Spleen (tissue), 7 donors: ENCODE measurements at regions not wholly inside any gene's neighbourhood (a gene's known extent, or its start where the extent isn't known, plus 50 kb on each side); places are given as distances from the start of the nearest gene placed in this dataset.

Experiments
- POLR2A ChIP-seq, 3 donors: fragments of 450-650 bp; IDR thresholded peaks; one replicate each; pipeline ENCODE4 v1.5.1; 2017; ENCODE audit warnings: antibody characterized with exemption in 3 of 3, mild to moderate bottlenecking in 1 of 3
- POLR2AphosphoS5 ChIP-seq, 3 donors: sonication (generic); formaldehyde crosslinking; IDR thresholded peaks; one replicate each; pipeline ENCODE4 v1.5.1; 2017; ENCODE audit warnings: antibody characterized with exemption in 3 of 3
- TF ChIP-seq, protein P1 (sequence below), 11 experiments: fragments of 200-600 bp in 7 of 11; fragments of 450-650 bp in 4 of 11; sonication (generic) in 4 of 11; IDR thresholded peaks in 8 of 11; conservative IDR thresholded peaks in 3 of 11; 1 replicate in 7 of 11; 2 replicates in 4 of 11; pipeline versions ENCODE4 v1.4.0 to v1.8.0; 2016 to 2021; ENCODE audit warnings: antibody characterized with exemption in 11 of 11, inconsistent platforms in 4 of 11, mild to moderate bottlenecking in 1 of 11
- donor health status: DM: no; HTN: no; CAD: no; lungs with moderate emphysema.
- donor health status: DM: no; HTN: no; CAD: no.
- donor health status: DM: no; HTN: no; CAD: no.

DNA sequence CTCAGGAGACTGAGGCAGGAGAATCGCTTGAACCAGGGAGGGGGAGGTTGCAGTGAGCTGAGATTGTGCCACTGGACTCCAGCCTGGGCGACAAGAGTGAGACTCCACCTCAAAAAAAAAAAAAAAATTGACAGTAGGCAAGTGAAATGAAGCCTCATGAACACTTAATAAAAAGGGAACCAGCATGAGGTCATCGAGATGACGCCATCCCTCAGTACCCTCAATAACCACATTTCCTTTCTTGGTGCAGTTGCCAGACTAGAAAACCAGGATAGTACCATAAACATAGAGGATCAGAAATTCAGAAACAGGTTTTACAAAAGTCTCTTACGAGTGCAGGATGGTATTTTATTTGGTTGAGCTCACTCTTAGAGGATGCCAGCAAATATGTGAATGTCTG lies 584.1 kb downstream of the MAFB start:
- no peak for TF ChIP-seq POLR2A (IDR thresholded peaks at IDR 0.05)
- TF ChIP-seq, protein P1, sequence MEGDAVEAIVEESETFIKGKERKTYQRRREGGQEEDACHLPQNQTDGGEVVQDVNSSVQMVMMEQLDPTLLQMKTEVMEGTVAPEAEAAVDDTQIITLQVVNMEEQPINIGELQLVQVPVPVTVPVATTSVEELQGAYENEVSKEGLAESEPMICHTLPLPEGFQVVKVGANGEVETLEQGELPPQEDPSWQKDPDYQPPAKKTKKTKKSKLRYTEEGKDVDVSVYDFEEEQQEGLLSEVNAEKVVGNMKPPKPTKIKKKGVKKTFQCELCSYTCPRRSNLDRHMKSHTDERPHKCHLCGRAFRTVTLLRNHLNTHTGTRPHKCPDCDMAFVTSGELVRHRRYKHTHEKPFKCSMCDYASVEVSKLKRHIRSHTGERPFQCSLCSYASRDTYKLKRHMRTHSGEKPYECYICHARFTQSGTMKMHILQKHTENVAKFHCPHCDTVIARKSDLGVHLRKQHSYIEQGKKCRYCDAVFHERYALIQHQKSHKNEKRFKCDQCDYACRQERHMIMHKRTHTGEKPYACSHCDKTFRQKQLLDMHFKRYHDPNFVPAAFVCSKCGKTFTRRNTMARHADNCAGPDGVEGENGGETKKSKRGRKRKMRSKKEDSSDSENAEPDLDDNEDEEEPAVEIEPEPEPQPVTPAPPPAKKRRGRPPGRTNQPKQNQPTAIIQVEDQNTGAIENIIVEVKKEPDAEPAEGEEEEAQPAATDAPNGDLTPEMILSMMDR (IDR thresholded peaks at IDR 0.05 in 8 of 11, conservative IDR thresholded peaks at IDR 0.05 in 3 of 11) = no peak
- TF ChIP-seq POLR2AphosphoS5 (IDR thresholded peaks at IDR 0.05) = no peak
